ENCODE measurements at regions not wholly inside any gene's neighbourhood (a gene's known extent, or its start where the extent isn't known, plus 50 kb on each side); places are given as distances from the start of the nearest gene placed in this dataset.
"Not testable (repeated sequence)": the region's sequence is repeated elsewhere in the genome, so short reads cannot be mapped to it uniquely, and the experiment has no call there.

DNA sequence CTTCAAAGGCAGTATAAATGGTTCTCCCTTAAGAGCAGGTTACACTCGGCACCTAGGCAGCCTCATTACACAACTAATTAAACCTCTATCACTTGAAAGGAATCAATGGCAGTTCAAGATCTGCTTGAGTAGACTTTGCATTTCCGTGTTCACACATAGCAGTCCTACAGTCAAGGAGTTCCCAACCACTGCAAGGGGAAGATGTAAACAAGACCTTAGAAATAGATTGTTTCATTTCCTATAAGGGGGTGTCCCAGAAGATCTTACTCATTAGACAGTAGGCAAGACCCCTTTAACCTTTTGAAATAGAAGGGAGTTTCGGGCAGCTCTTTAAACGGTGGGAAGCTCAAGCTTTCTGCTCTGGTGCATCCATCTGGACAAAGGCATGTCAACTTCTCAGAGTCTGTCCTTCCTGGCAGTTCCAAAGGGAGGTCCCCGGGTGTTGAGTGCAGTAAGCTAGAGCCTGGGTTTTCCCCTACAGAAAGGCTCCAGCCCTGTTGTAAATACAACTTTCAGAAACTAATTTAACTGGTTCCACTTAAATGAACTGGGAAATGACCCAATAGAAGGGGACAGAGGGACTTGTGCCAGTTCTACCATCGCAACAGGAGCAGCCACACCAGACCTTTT, 150.8 kb downstream of the RBMX2 start:
- no peak for DNase-seq

DNA sequence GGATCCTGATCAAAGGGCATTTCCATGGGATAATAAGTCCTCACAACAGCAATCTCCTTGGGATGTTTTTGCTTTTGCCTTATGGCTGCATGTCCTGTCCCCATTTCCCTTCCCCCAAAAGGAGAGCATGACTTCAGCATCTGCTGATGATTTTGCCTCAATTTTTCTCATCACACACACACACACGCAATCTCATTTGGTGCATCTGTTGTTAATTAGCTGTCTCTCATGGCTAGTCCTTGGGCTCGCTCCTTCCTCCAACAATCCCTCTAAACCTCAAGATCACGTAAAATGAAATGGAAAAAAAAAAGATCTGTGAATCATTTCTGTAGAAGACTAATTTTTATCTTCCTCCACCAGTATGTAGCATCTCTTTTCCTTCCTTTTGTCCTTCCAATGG, 153.6 kb downstream of the RBMX2 start:
- DNase-seq: no peak

DNA sequence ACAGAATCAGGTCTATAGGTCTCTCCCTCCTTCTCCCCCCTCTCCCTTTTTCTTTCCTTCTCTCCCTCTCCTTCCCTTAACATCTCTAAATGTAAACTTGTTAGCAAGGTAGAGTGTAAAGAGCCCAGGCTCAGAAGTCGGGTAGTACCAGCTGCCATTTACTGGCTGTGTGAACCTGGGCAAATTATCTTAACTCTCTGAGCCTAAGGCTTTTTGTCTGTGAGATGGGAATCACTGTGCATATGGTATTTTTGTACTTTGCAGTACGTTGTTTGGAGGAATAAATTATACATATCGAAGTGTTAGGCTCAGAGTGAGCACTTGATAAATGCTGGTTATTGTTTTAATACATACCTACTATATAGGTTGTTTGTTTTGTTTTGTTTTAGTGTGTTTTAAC, 154.0 kb downstream of the RBMX2 start:
- DNase-seq: no peak

DNA sequence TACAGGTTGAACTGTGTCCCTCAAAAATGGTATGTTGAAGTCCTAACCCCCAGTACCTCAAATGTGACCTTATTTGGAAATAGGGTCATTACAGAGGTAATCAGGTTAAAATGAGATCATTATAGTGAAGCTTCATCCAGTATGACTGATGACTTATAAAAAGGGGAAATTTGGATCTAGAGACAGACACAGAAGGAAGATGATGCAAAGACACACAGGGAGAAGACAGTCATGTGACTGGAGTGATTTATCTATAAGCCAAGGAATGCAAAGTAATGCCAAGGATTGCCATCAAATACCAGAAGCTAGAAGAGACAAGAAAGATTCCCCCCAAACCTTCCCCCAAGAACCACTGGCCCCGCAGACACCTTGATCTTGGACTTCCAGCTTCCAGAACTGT, 155.2 kb downstream of the RBMX2 start:
- DNase-seq: no peak

GRCh38 chrX:130560544-130560943, 158.8 kb downstream of the RBMX2 start:
- no peak for DNase-seq

GRCh38 chrX:130561930-130562329, 160.1 kb downstream of the RBMX2 start:
- no peak for DNase-seq

DNA sequence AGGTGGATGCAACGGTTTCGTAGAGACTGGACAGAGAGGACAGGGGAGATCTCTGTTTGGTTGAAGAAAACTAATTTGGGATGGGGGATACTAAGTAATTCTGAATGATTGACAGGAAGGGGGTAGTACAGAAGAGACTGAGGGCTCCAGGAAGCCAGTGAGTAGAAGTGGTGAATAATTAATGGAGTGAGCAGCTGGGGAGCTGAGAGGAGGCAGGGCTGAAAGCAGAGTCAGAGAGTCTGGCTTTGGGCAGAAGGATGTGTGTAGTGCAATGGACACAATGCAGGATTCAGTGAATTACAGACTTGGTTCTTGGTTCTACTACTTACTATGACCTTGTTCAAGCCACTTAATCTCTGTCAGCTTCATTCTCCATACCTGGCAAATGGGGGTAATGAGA, 161.7 kb downstream of the RBMX2 start:
- DNase-seq: no peak

GRCh38 chrX:130566028-130566683, 164.4 kb downstream of the RBMX2 start:
- DNase-seq: no peak

GRCh38 chrX:130573030-130573429, 171.2 kb downstream of the RBMX2 start:
- DNase-seq: not testable (repeated sequence)

All from CD4-positive, alpha-beta T cell treated with Interferon gamma for 1 hour (primary cell).